HG03442 (cell line): ENCODE measurements at regions not wholly inside any gene's neighbourhood (a gene's known extent, or its start where the extent isn't known, plus 50 kb on each side); places are given as distances from the start of the nearest gene placed in this dataset.
"Not testable (repeated sequence)": the region's sequence is repeated elsewhere in the genome, so short reads cannot be mapped to it uniquely, and the experiment has no call there.

ENCODE experiments used
- ATAC-seq: cut with Tn5 transposase; IDR thresholded peaks from one replicate; pipeline ENCODE4 v1.9.1; 2021; ENCODE audit warnings: mild to moderate bottlenecking, moderate library complexity; ENCODE audit not compliant: unreplicated experiment

- no peak for ATAC-seq
Observed at GRCh38 chr2:154507186-154507585, 191.3 kb upstream of the KCNJ3 start.

- no peak for ATAC-seq
Observed at GRCh38 chr2:154518872-154519271, 179.6 kb upstream of the KCNJ3 start.

GRCh38 chr2:154520951-154521350 lies 177.5 kb upstream of the KCNJ3 start:
- ATAC-seq = not testable (repeated sequence)

- no peak for ATAC-seq
Observed at GRCh38 chr2:154526234-154526633, 172.3 kb upstream of the KCNJ3 start.

GRCh38 chr2:154527962-154528361 lies 170.5 kb upstream of the KCNJ3 start:
- ATAC-seq = no peak

- ATAC-seq = no peak
Observed at GRCh38 chr2:154532004-154532403, 166.5 kb upstream of the KCNJ3 start.

- no peak for ATAC-seq
Observed at GRCh38 chr2:154532763-154533162, 165.7 kb upstream of the KCNJ3 start.

GRCh38 chr2:154533300-154533940 lies 165.1 kb upstream of the KCNJ3 start:
- ATAC-seq = no peak

GRCh38 chr2:154537024-154537423 lies 161.5 kb upstream of the KCNJ3 start:
- no peak for ATAC-seq

- no peak for ATAC-seq
Observed at GRCh38 chr2:154537843-154538450, 160.5 kb upstream of the KCNJ3 start.

GRCh38 chr2:154546341-154546740 lies 152.2 kb upstream of the KCNJ3 start:
- no peak for ATAC-seq

- no peak for ATAC-seq
Observed at GRCh38 chr2:154549869-154550268, 148.6 kb upstream of the KCNJ3 start.

GRCh38 chr2:154551649-154552048 lies 146.8 kb upstream of the KCNJ3 start:
- no peak for ATAC-seq

- no peak for ATAC-seq
Observed at GRCh38 chr2:154554046-154554445, 144.4 kb upstream of the KCNJ3 start.

GRCh38 chr2:154555710-154556109 lies 142.8 kb upstream of the KCNJ3 start:
- no peak for ATAC-seq

GRCh38 chr2:154556146-154556545 lies 142.3 kb upstream of the KCNJ3 start:
- ATAC-seq = no peak

- no peak for ATAC-seq
Observed at GRCh38 chr2:154556607-154557006, 141.9 kb upstream of the KCNJ3 start.

GRCh38 chr2:154557906-154558305 lies 140.6 kb upstream of the KCNJ3 start:
- no peak for ATAC-seq

- ATAC-seq = no peak
Observed at GRCh38 chr2:154565433-154565832, 133.1 kb upstream of the KCNJ3 start.

- ATAC-seq = no peak
Observed at GRCh38 chr2:154568413-154568812, 130.1 kb upstream of the KCNJ3 start.

GRCh38 chr2:154570501-154570900 lies 128.0 kb upstream of the KCNJ3 start:
- no peak for ATAC-seq

GRCh38 chr2:154576699-154577098 lies 121.8 kb upstream of the KCNJ3 start:
- not testable (repeated sequence) for ATAC-seq

- no peak for ATAC-seq
Observed at GRCh38 chr2:154577390-154577789, 121.1 kb upstream of the KCNJ3 start.
